Uterus (tissue), 2 donors: ENCODE measurements at regions not wholly inside any gene's neighbourhood (a gene's known extent, or its start where the extent isn't known, plus 50 kb on each side); places are given as distances from the start of the nearest gene placed in this dataset.

ENCODE experiments used
- POLR2A ChIP-seq, 2 donors: fragments of 450-650 bp; IDR thresholded peaks; one replicate each; pipeline ENCODE4 v1.6.1; 2016; ENCODE audit warnings: antibody characterized with exemption in 2 of 2, mild to moderate bottlenecking in 1 of 2, moderate library complexity in 1 of 2
- TF ChIP-seq, protein P1 (sequence below), 4 experiments: fragments of 200-600 bp in 2 of 4; fragments of 450-650 bp in 2 of 4; sonication (generic) in 2 of 4; IDR thresholded peaks; one replicate each; pipeline ENCODE4 v1.5.1; 2016 to 2019; ENCODE audit warnings: antibody characterized with exemption in 4 of 4, mild to moderate bottlenecking in 2 of 4, moderate library complexity in 1 of 4

DNA sequence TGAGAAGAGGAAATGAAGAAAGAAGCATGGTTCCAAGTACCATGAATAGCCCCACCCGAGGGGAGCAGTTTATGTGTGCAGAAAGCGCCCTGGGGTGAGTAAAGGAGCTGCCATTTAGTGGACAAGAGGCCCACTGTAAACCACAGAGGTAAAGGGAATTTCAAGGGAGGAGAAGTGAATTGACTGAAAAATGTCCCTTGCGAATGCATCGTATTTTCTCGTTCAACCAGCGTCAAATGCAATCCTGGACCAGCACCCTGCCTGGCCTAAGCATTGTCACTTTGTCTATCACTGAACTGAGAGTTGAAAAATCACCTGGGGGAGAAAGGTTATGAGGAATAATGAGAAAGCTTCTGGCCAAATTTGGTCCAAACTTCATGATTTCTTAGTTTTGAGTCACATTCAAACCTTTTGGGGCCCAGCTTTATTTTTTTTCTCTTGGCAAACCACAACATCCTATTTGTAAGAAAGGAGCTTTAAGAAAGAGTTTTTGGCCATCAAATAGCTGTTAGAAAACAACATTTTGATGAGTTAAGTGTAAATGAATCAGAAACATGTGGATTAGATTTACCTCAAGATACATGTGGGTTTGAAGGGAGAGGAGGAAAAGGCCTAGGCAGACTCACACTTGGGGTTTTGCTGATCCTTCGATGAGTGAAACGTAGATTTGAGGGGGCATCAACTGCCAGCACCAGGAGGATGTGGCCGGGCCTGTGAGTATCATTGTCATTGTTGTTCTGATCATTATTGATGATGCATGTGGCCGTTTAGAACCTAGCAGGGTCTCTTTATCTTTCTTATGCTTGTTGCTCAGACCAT lies 214.0 kb downstream of the CLIC5 start:
- TF ChIP-seq, protein P1, sequence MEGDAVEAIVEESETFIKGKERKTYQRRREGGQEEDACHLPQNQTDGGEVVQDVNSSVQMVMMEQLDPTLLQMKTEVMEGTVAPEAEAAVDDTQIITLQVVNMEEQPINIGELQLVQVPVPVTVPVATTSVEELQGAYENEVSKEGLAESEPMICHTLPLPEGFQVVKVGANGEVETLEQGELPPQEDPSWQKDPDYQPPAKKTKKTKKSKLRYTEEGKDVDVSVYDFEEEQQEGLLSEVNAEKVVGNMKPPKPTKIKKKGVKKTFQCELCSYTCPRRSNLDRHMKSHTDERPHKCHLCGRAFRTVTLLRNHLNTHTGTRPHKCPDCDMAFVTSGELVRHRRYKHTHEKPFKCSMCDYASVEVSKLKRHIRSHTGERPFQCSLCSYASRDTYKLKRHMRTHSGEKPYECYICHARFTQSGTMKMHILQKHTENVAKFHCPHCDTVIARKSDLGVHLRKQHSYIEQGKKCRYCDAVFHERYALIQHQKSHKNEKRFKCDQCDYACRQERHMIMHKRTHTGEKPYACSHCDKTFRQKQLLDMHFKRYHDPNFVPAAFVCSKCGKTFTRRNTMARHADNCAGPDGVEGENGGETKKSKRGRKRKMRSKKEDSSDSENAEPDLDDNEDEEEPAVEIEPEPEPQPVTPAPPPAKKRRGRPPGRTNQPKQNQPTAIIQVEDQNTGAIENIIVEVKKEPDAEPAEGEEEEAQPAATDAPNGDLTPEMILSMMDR (IDR thresholded peaks at IDR 0.05) = no peak
- TF ChIP-seq POLR2A (IDR thresholded peaks at IDR 0.05) = no peak
